BJ (cell line): ENCODE measurements at regions not wholly inside any gene's neighbourhood (a gene's known extent, or its start where the extent isn't known, plus 50 kb on each side); places are given as distances from the start of the nearest gene placed in this dataset. TPM values are rescaled to one million over a fixed set of nuclear protein-coding genes. Genes with fewer than 3 reads are reported as not detected.

Experiments
- small RNA-seq: library from RNA; depleted of rRNA; stranded (forward); fragments of <200 nt; gene quantifications from one replicate; pipeline ENCODE3, GENCODE V24; 2012; ENCODE audit warnings: low replicate concordance, low read depth; ENCODE audit not compliant: insufficient read length

Small RNA genes in the stretch of these regions (small RNA-seq; reads per million reads assigned to genes)
- not detected for gene RPS27P29
